BLaER1 (cell line): ENCODE measurements at regions not wholly inside any gene's neighbourhood (a gene's known extent, or its start where the extent isn't known, plus 50 kb on each side); places are given as distances from the start of the nearest gene placed in this dataset.
"Not testable (repeated sequence)": the region's sequence is repeated elsewhere in the genome, so short reads cannot be mapped to it uniquely, and the experiment has no call there.

ENCODE experiments used
- H3K27ac ChIP-seq: shearing (Covaris generic); formaldehyde crosslinking; 2 replicates; pipeline ENCODE4 v1.8.1; 2022
- H3K27me3 ChIP-seq: shearing (Covaris generic); formaldehyde crosslinking; 2 replicates; pipeline ENCODE4 v1.8.1; 2022
- H3K36me3 ChIP-seq: shearing (Covaris generic); formaldehyde crosslinking; 2 replicates; pipeline ENCODE4 v1.8.1; 2022
- H3K4me1 ChIP-seq: shearing (Covaris generic); formaldehyde crosslinking; 2 replicates; pipeline ENCODE4 v1.8.1; 2022
- H3K4me2 ChIP-seq: shearing (Covaris generic); formaldehyde crosslinking; 2 replicates; pipeline ENCODE4 v1.8.1; 2022
- H3K4me3 ChIP-seq: shearing (Covaris generic); formaldehyde crosslinking; 2 replicates; pipeline ENCODE4 v1.8.1; 2022
- H3K9ac ChIP-seq: shearing (Covaris generic); formaldehyde crosslinking; 2 replicates; pipeline ENCODE4 v1.8.1; 2022
- H3K9me3 ChIP-seq: shearing (Covaris generic); formaldehyde crosslinking; 2 replicates; pipeline ENCODE4 v1.8.1; 2022
- H4K20me1 ChIP-seq: shearing (Covaris generic); formaldehyde crosslinking; 2 replicates; pipeline ENCODE4 v1.8.1; 2022
- Cebpa-rat ChIP-seq: shearing (Covaris generic); IDR thresholded peaks from 2 replicates; pipeline ENCODE4 v1.8.1; 2022

- TF ChIP-seq Cebpa-rat: no peak
- Histone ChIP-seq H3K4me2 (no peak overlapping the region), H4K20me1 (no peaks in the 10 kb centered on the region), H3K4me3 (no peak overlapping the region), H3K27ac (no peak overlapping the region), H3K4me1 (peaks cover 17% of the 10 kb centered on the region), H3K36me3 (no peaks in the 10 kb centered on the region), H3K9me3 (no peaks in the 10 kb centered on the region; the same call in 1 of the 2 replicates), H3K9ac (no peak overlapping the region), H3K27me3 (no peaks in the 10 kb centered on the region)
Observed at GRCh38 chr7:82506702-82507101, 63.1 kb upstream of the CACNA2D1 start.

- Histone ChIP-seq H3K36me3 (no peaks in the 10 kb centered on the region), H3K9ac (no peak overlapping the region), H3K27ac (no peak overlapping the region), H3K9me3 (peaks cover 2% of the 10 kb centered on the region; the same call in 1 of the 2 replicates), H3K4me3 (no peak overlapping the region), H3K4me1 (peaks cover 17% of the 10 kb centered on the region), H3K27me3 (no peaks in the 10 kb centered on the region), H3K4me2 (no peak overlapping the region), H4K20me1 (no peaks in the 10 kb centered on the region)
- TF ChIP-seq Cebpa-rat: no peak
Observed at GRCh38 chr7:82506208-82506607, 62.6 kb upstream of the CACNA2D1 start.

GRCh38 chr7:82501346-82501745 lies 57.8 kb upstream of the CACNA2D1 start:
- Histone ChIP-seq H3K9ac (no peak overlapping the region), H3K27me3 (no peaks in the 10 kb centered on the region), H3K4me1 (no peaks in the 10 kb centered on the region), H4K20me1 (no peaks in the 10 kb centered on the region), H3K36me3 (no peaks in the 10 kb centered on the region), H3K27ac (no peak overlapping the region), H3K4me3 (no peak overlapping the region), H3K9me3 (peaks cover 17% of the 10 kb centered on the region), H3K4me2 (no peak overlapping the region)
- no peak; the same call in 1 of the 2 replicates for TF ChIP-seq Cebpa-rat

GRCh38 chr7:82499546-82499945 lies 56.0 kb upstream of the CACNA2D1 start:
- not testable (repeated sequence) for H3K27me3 ChIP-seq, H3K9ac ChIP-seq, H3K4me2 ChIP-seq, H4K20me1 ChIP-seq, H3K27ac ChIP-seq, H3K4me1 ChIP-seq, H3K4me3 ChIP-seq, H3K36me3 ChIP-seq
- peaks cover 17% of the 10 kb centered on the region for H3K9me3 ChIP-seq

- no peak for TF ChIP-seq Cebpa-rat
- no peak overlapping the region for H3K4me3 ChIP-seq
- H3K36me3 ChIP-seq: no peaks in the 10 kb centered on the region
- H3K27ac ChIP-seq: no peak overlapping the region
- H3K4me2 ChIP-seq: no peak overlapping the region
- no peaks in the 10 kb centered on the region for H4K20me1 ChIP-seq
- H3K9me3 ChIP-seq: peaks cover under 1% of the 10 kb centered on the region; the same call in 1 of the 2 replicates
- H3K9ac ChIP-seq: no peak overlapping the region
- H3K27me3 ChIP-seq: no peaks in the 10 kb centered on the region
- H3K4me1 ChIP-seq: no peaks in the 10 kb centered on the region
Observed at GRCh38 chr7:82494420-82494819, 50.8 kb upstream of the CACNA2D1 start.
